ENCODE measurements at regions not wholly inside any gene's neighbourhood (a gene's known extent, or its start where the extent isn't known, plus 50 kb on each side); places are given as distances from the start of the nearest gene placed in this dataset.

GRCh38 chr22:44438056-44438455, 60.0 kb downstream of the RTL6 start:
- H3K4me1 ChIP-seq: no peaks in the 10 kb centered on the region
- TF ChIP-seq, protein P1, sequence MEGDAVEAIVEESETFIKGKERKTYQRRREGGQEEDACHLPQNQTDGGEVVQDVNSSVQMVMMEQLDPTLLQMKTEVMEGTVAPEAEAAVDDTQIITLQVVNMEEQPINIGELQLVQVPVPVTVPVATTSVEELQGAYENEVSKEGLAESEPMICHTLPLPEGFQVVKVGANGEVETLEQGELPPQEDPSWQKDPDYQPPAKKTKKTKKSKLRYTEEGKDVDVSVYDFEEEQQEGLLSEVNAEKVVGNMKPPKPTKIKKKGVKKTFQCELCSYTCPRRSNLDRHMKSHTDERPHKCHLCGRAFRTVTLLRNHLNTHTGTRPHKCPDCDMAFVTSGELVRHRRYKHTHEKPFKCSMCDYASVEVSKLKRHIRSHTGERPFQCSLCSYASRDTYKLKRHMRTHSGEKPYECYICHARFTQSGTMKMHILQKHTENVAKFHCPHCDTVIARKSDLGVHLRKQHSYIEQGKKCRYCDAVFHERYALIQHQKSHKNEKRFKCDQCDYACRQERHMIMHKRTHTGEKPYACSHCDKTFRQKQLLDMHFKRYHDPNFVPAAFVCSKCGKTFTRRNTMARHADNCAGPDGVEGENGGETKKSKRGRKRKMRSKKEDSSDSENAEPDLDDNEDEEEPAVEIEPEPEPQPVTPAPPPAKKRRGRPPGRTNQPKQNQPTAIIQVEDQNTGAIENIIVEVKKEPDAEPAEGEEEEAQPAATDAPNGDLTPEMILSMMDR (IDR thresholded peaks at IDR 0.05; ENCODE audit: low read depth, low read length): no peak
- no peaks in the 10 kb centered on the region for H3K36me3 ChIP-seq
- H3K4me3 ChIP-seq (ENCODE audit: low read depth, low read length): no peak overlapping the region
- no peaks in the 10 kb centered on the region for H3K9me3 ChIP-seq
- H3K27me3 ChIP-seq: no peaks in the 10 kb centered on the region
- no peak for DNase-seq

- H3K36me3 ChIP-seq: no peaks in the 10 kb centered on the region
- DNase-seq: no peak
- no peaks in the 10 kb centered on the region for H3K4me1 ChIP-seq
- H3K27me3 ChIP-seq: no peaks in the 10 kb centered on the region
- H3K9me3 ChIP-seq: no peaks in the 10 kb centered on the region
- H3K4me3 ChIP-seq (ENCODE audit: low read depth, low read length): no peak overlapping the region
- TF ChIP-seq, protein P1 (IDR thresholded peaks at IDR 0.05; ENCODE audit: low read depth, low read length): no peak
These were observed 60.6 kb downstream of the RTL6 start for GRCh38 chr22:44437216-44438055.

DNA sequence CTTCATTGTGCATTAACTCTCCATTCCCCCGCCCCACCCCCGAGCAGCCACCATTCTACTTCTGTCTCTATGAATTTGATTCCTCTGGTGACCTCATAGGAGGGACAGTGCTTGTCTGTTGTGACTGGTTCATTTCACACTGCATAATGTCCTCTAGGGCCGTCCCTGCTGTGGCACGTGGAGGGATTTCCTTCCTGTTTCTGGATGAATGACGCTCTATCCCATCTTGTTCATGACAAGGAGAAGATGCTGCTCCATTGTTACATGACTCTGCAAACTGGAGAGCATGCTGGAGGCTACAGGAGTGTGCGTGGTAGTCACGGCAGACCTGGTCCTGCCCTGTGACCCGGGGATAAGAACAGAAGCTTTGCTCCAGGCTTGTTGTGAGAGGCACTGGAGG, 61.3 kb downstream of the RTL6 start:
- Histone ChIP-seq H3K9me3 (no peaks in the 10 kb centered on the region), H3K4me1 (no peaks in the 10 kb centered on the region), H3K27me3 (no peaks in the 10 kb centered on the region), H3K36me3 (no peaks in the 10 kb centered on the region), H3K4me3 (ENCODE audit: low read depth, low read length) (no peak overlapping the region)
- TF ChIP-seq, protein P1 (IDR thresholded peaks at IDR 0.05; ENCODE audit: low read depth, low read length): no peak
- DNase-seq: no peak

- no peaks in the 10 kb centered on the region for H3K9me3 ChIP-seq
- H3K4me3 ChIP-seq (ENCODE audit: low read depth, low read length): no peak overlapping the region
- H3K4me1 ChIP-seq: no peaks in the 10 kb centered on the region
- TF ChIP-seq, protein P1 (IDR thresholded peaks at IDR 0.05; ENCODE audit: low read depth, low read length): no peak
- no peaks in the 10 kb centered on the region for H3K27me3 ChIP-seq
- DNase-seq: no peak
- no peaks in the 10 kb centered on the region for H3K36me3 ChIP-seq
These were observed 66.8 kb downstream of the RTL6 start for GRCh38 chr22:44431256-44431655.

GRCh38 chr22:44430716-44431115, 67.3 kb downstream of the RTL6 start:
- TF ChIP-seq, protein P1 (IDR thresholded peaks at IDR 0.05; ENCODE audit: low read depth, low read length): no peak
- no peaks in the 10 kb centered on the region for H3K27me3 ChIP-seq
- H3K4me1 ChIP-seq: no peaks in the 10 kb centered on the region

GRCh38 chr22:44429941-44430587, 68.0 kb downstream of the RTL6 start:
- TF ChIP-seq, protein P1 (IDR thresholded peaks at IDR 0.05; ENCODE audit: low read depth, low read length): no peak
- Histone ChIP-seq H3K9me3 (no peaks in the 10 kb centered on the region), H3K27me3 (no peaks in the 10 kb centered on the region)

More at GRCh38 chr22:44430716-44431115, 67.3 kb downstream of the RTL6 start:
- H3K9me3 ChIP-seq: no peaks in the 10 kb centered on the region
- H3K4me3 ChIP-seq (ENCODE audit: low read depth, low read length): no peak overlapping the region
- no peaks in the 10 kb centered on the region for H3K36me3 ChIP-seq
- no peak for DNase-seq

More at GRCh38 chr22:44429941-44430587, 68.0 kb downstream of the RTL6 start:
- Histone ChIP-seq H3K36me3 (no peaks in the 10 kb centered on the region), H3K4me1 (no peaks in the 10 kb centered on the region), H3K4me3 (ENCODE audit: low read depth, low read length) (no peak overlapping the region)
- no peak for DNase-seq
